HEK293 (cell line): ENCODE measurements at regions not wholly inside any gene's neighbourhood (a gene's known extent, or its start where the extent isn't known, plus 50 kb on each side); places are given as distances from the start of the nearest gene placed in this dataset.

Experiments
- CTCF ChIP-seq: fragments of 450-650 bp; formaldehyde crosslinking; IDR thresholded peaks from 2 replicates; pipeline ENCODE4 v1.5.1; 2016; ENCODE audit warnings: missing biosample characterization, missing genetic modification characterization
- PBX3 ChIP-seq: sonication (generic); formaldehyde crosslinking; IDR thresholded peaks from 2 replicates; pipeline ENCODE4 v1.8.1; 2022; ENCODE audit warnings: mild to moderate bottlenecking, moderate library complexity, missing genetic modification reagents
- ZNF148 ChIP-seq: fragments of 450-650 bp; formaldehyde crosslinking; IDR thresholded peaks from 2 replicates; pipeline ENCODE4 v1.5.0; 2017; ENCODE audit warnings: missing biosample characterization, missing genetic modification characterization, borderline replicate concordance
- ZNF175 ChIP-seq: fragments of 450-650 bp; formaldehyde crosslinking; IDR thresholded peaks from 2 replicates; pipeline ENCODE4 v1.5.1; 2016; ENCODE audit warnings: missing biosample characterization, missing genetic modification characterization
- ZNF18 ChIP-seq: fragments of 450-650 bp; formaldehyde crosslinking; IDR thresholded peaks from 2 replicates; pipeline ENCODE4 v1.5.1; 2016; ENCODE audit warnings: missing biosample characterization, missing genetic modification characterization
- ZNF513 ChIP-seq: fragments of 450-650 bp; IDR thresholded peaks from 2 replicates; pipeline ENCODE4 v1.5.1; 2018; ENCODE audit warnings: missing biosample characterization, missing genetic modification characterization
- ZNF830 ChIP-seq: fragments of 450-650 bp; IDR thresholded peaks from 2 replicates; pipeline ENCODE4 v1.5.0; 2018; ENCODE audit warnings: missing biosample characterization, missing genetic modification characterization, low read depth, mild to moderate bottlenecking, moderate library complexity

- no peak for TF ChIP-seq ZNF18
- no peak for TF ChIP-seq PBX3 (CRISPR knock-in tag)
- TF ChIP-seq ZNF830 (tag by site-specific recombination), result no peak
- no peak for TF ChIP-seq CTCF (tag by site-specific recombination)
- TF ChIP-seq ZNF175 (tag by site-specific recombination), result no peak
- TF ChIP-seq ZNF513, result no peak
- no peak for TF ChIP-seq ZNF148 (tag by site-specific recombination)
Observed at GRCh38 chr16:59707436-59708226, 973.5 kb upstream of the GOT2 start.
